ENCODE measurements at regions not wholly inside any gene's neighbourhood (a gene's known extent, or its start where the extent isn't known, plus 50 kb on each side); places are given as distances from the start of the nearest gene placed in this dataset.

- TF ChIP-seq, protein P1, sequence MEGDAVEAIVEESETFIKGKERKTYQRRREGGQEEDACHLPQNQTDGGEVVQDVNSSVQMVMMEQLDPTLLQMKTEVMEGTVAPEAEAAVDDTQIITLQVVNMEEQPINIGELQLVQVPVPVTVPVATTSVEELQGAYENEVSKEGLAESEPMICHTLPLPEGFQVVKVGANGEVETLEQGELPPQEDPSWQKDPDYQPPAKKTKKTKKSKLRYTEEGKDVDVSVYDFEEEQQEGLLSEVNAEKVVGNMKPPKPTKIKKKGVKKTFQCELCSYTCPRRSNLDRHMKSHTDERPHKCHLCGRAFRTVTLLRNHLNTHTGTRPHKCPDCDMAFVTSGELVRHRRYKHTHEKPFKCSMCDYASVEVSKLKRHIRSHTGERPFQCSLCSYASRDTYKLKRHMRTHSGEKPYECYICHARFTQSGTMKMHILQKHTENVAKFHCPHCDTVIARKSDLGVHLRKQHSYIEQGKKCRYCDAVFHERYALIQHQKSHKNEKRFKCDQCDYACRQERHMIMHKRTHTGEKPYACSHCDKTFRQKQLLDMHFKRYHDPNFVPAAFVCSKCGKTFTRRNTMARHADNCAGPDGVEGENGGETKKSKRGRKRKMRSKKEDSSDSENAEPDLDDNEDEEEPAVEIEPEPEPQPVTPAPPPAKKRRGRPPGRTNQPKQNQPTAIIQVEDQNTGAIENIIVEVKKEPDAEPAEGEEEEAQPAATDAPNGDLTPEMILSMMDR (IDR thresholded peaks at IDR 0.05 in 4 of 5, conservative IDR thresholded peaks at IDR 0.05 in 1 of 5), result no peak
- no peak for TF ChIP-seq POLR2A (IDR thresholded peaks at IDR 0.05)
Observed at GRCh38 chr4:146123231-146123630, 52.3 kb upstream of the LSM6 start.
